Esophagus squamous epithelium (tissue), 4 donors: ENCODE measurements at regions not wholly inside any gene's neighbourhood (a gene's known extent, or its start where the extent isn't known, plus 50 kb on each side); places are given as distances from the start of the nearest gene placed in this dataset.

Source experiments
- CTCF ChIP-seq, 6 experiments: fragments of 450-650 bp in 4 of 6; fragments of 200-600 bp in 2 of 6; sonication (generic) in 2 of 6; IDR thresholded peaks; one replicate each; pipeline ENCODE4 v1.5.1; 2016 to 2019; ENCODE audit warnings: antibody characterized with exemption in 6 of 6, mild to moderate bottlenecking in 4 of 6, moderate library complexity in 4 of 6
- POLR2A ChIP-seq, 4 donors: fragments of 450-650 bp; IDR thresholded peaks; one replicate each; pipeline ENCODE4 v1.6.1; 2017; ENCODE audit warnings: antibody characterized with exemption in 4 of 4, mild to moderate bottlenecking in 4 of 4, moderate library complexity in 3 of 4

GRCh38 chr18:51569153-51569552 lies 371.7 kb upstream of the MEX3C start:
- TF ChIP-seq POLR2A (IDR thresholded peaks at IDR 0.05), result no peak
- TF ChIP-seq CTCF (IDR thresholded peaks at IDR 0.05), result no peak
